IMR-90 (cell line): ENCODE measurements at regions not wholly inside any gene's neighbourhood (a gene's known extent, or its start where the extent isn't known, plus 50 kb on each side); places are given as distances from the start of the nearest gene placed in this dataset.
A peak's percentile ranks its signal among the peaks of the same experiment; 100 is the strongest.

Source experiments
- ATAC-seq: fragments of 200-7000 bp; cut with Tn5 transposase; 2 replicates; pipeline ENCODE4 v1.9.1; 2020; ENCODE audit warnings: low read depth, mild to moderate bottlenecking, moderate library complexity
- BruUV-seq: library from RNA; stranded (reverse); fragments of 400-500 nt; replicated peaks from 2 replicates; lab custom pipeline; 2021; lab: Mats Ljungman, UMichigan
- CTCF ChIA-PET: fragments of 300-600 bp; formaldehyde crosslinking; extraction: SDS; loops from one replicate; lab custom pipeline; 2021; ENCODE audit warnings: antibody characterized with exemption; lab: Yijun Ruan, JAX
- POLR2A ChIA-PET: fragments of 300-600 bp; sonication (Branson Sonifier 250); formaldehyde crosslinking; loops from one replicate; lab custom pipeline; 2022; ENCODE audit warnings: antibody characterized with exemption; ENCODE audit not compliant: unreplicated experiment; lab: Charles Lee
- DNase-seq: peaks from one replicate; pipeline ENCODE4 v3.0.0; 2013
- H2AFZ ChIP-seq: replicated peaks from 2 replicates; pipeline ENCODE3; 2013; ENCODE audit warnings: low read length, mild to moderate bottlenecking; ENCODE audit not compliant: poor library complexity
- H2AK5ac ChIP-seq: 2 replicates; pipeline ENCODE4 v1.6.1; 2013; ENCODE audit warnings: low read depth, low read length, inconsistent platforms
- H2AK9ac ChIP-seq: replicated peaks from 2 replicates; pipeline ENCODE3; 2013; ENCODE audit warnings: mild to moderate bottlenecking, low read depth, low read length, moderate library complexity; ENCODE audit not compliant: poor library complexity
- H2BK120ac ChIP-seq: 2 replicates; pipeline ENCODE4 v1.6.1; 2013; ENCODE audit warnings: low read depth, low read length, inconsistent platforms
- H2BK15ac ChIP-seq: 3 replicates; pipeline ENCODE4 v1.6.1; 2013; ENCODE audit warnings: low read depth, low read length, inconsistent platforms
- H2BK20ac ChIP-seq: 2 replicates; pipeline ENCODE4 v1.6.1; 2013; ENCODE audit warnings: low read depth, mild to moderate bottlenecking, inconsistent platforms, low read length, moderate library complexity
- H2BK5ac ChIP-seq: 2 replicates; pipeline ENCODE4 v1.6.1; 2013; ENCODE audit warnings: mild to moderate bottlenecking, low read depth, low read length, inconsistent platforms; ENCODE audit not compliant: poor library complexity, severe bottlenecking
- H3K14ac ChIP-seq: replicated peaks from 2 replicates; pipeline ENCODE4 v1.6.1; 2013; ENCODE audit warnings: low read depth, low read length, inconsistent platforms
- H3K18ac ChIP-seq: 2 replicates; pipeline ENCODE4 v1.6.1; 2013; ENCODE audit warnings: low read depth, low read length, control low read depth
- H3K23ac ChIP-seq: 2 replicates; pipeline ENCODE4 v1.6.1; 2013; ENCODE audit warnings: low read depth, low read length, inconsistent platforms
- H3K27ac ChIP-seq: 2 replicates; pipeline ENCODE4 v1.5.1; 2013; ENCODE audit warnings: mild to moderate bottlenecking, control low read depth, low read length; ENCODE audit not compliant: insufficient read depth
- H3K27me3 ChIP-seq: 2 replicates; pipeline ENCODE4 v1.6.1; 2013; ENCODE audit warnings: low read length; ENCODE audit not compliant: control insufficient read depth, insufficient read depth
- H3K36me3 ChIP-seq: 2 replicates; pipeline ENCODE4 v1.6.1; 2013; ENCODE audit warnings: low read length, mixed read lengths; ENCODE audit not compliant: control insufficient read depth, insufficient read depth
- H3K4ac ChIP-seq: 2 replicates; pipeline ENCODE4 v1.6.1; 2013; ENCODE audit warnings: low read depth, low read length, inconsistent platforms
- H3K4me1 ChIP-seq: 2 replicates; pipeline ENCODE4 v1.6.1; 2013; ENCODE audit warnings: low read length, mixed read lengths; ENCODE audit not compliant: control insufficient read depth, insufficient read depth
- H3K4me2 ChIP-seq: 2 replicates; pipeline ENCODE4 v1.6.1; 2013; ENCODE audit warnings: low read depth, mild to moderate bottlenecking, control low read depth, low read length, moderate library complexity
- H3K4me3 ChIP-seq: 2 replicates; pipeline ENCODE4 v1.5.1; 2013; ENCODE audit warnings: low read depth, mild to moderate bottlenecking, control low read depth, low read length, moderate library complexity; ENCODE audit not compliant: insufficient read depth
- H3K56ac ChIP-seq: 2 replicates; pipeline ENCODE4 v1.6.1; 2013; ENCODE audit warnings: low read length, inconsistent platforms; ENCODE audit not compliant: insufficient read depth; ENCODE audit errors: extremely low read depth
- H3K79me1 ChIP-seq, 2 experiments: 2 replicates each; pipeline ENCODE4 v1.6.1; 2013; ENCODE audit warnings: low read length in 2 of 2, inconsistent platforms in 1 of 2, low read depth in 1 of 2
- H3K9ac ChIP-seq: 2 replicates; pipeline ENCODE4 v1.6.1; 2013; ENCODE audit warnings: low read depth, low read length, control low read depth
- H3K9me1 ChIP-seq: 2 replicates; pipeline ENCODE4 v1.6.1; 2013; ENCODE audit warnings: low read length, inconsistent platforms; ENCODE audit not compliant: insufficient read depth
- H3K9me3 ChIP-seq: 2 replicates; pipeline ENCODE4 v1.6.1; 2013; ENCODE audit warnings: low read length; ENCODE audit not compliant: control insufficient read depth, insufficient read depth
- H4K20me1 ChIP-seq: 2 replicates; pipeline ENCODE4 v1.6.1; 2013; ENCODE audit warnings: low read length, inconsistent platforms; ENCODE audit not compliant: insufficient read depth
- H4K5ac ChIP-seq: 2 replicates; pipeline ENCODE4 v1.6.1; 2013; ENCODE audit warnings: mild to moderate bottlenecking, low read depth, low read length, control low read depth
- H4K8ac ChIP-seq, 2 experiments: 2 replicates each; pipeline ENCODE4 v1.6.1; 2013; ENCODE audit warnings: low read depth in 2 of 2, low read length in 2 of 2, control low read depth in 1 of 2, inconsistent platforms in 1 of 2
- H4K91ac ChIP-seq: 2 replicates; pipeline ENCODE4 v1.6.1; 2013; ENCODE audit warnings: low read depth, low read length, inconsistent platforms; ENCODE audit not compliant: insufficient read depth
- BHLHE40 ChIP-seq: fragments of 150-350 bp; IDR thresholded peaks from 2 replicates; pipeline ENCODE4 v1.6.1; 2016; ENCODE audit warnings: mild to moderate bottlenecking, low read depth, low read length
- CEBPB ChIP-seq: IDR thresholded peaks from 2 replicates; pipeline ENCODE4 v1.6.1; 2012; ENCODE audit warnings: low read depth, low read length, improper control_type of control experiment
- CHD1 ChIP-seq: IDR thresholded peaks from 2 replicates; pipeline ENCODE4 v1.6.1; 2012; ENCODE audit warnings: low read depth, low read length, improper control_type of control experiment
- CTCF ChIP-seq: conservative IDR thresholded peaks from 2 replicates; pipeline ENCODE4 v1.5.1; 2012; ENCODE audit warnings: mild to moderate bottlenecking, low read depth, low read length, improper control_type of control experiment
- ELK1 ChIP-seq: fragments of 150-350 bp; IDR thresholded peaks from 2 replicates; pipeline ENCODE4 v1.6.1; 2016; ENCODE audit warnings: low read depth, mild to moderate bottlenecking, low read length, moderate library complexity, borderline replicate concordance
- FOS ChIP-seq: fragments of 150-350 bp; IDR thresholded peaks from 2 replicates; pipeline ENCODE4 v1.6.1; 2016; ENCODE audit warnings: low read depth, low read length
- MAFK ChIP-seq: IDR thresholded peaks from 2 replicates; pipeline ENCODE4 v1.6.1; 2012; ENCODE audit warnings: low read depth, low read length, improper control_type of control experiment
- MAZ ChIP-seq: IDR thresholded peaks from 2 replicates; pipeline ENCODE4 v1.6.1; 2012; ENCODE audit warnings: low read depth, mild to moderate bottlenecking, low read length, improper control_type of control experiment, moderate library complexity, borderline replicate concordance
- MXI1 ChIP-seq: IDR thresholded peaks from 2 replicates; pipeline ENCODE4 v1.6.1; 2012; ENCODE audit warnings: low read depth, mild to moderate bottlenecking, low read length, moderate library complexity, borderline replicate concordance
- NFE2L2 ChIP-seq: fragments of 150-350 bp; IDR thresholded peaks from 2 replicates; pipeline ENCODE4 v1.6.1; 2016; ENCODE audit warnings: low read depth, mild to moderate bottlenecking, low read length
- POLR2A ChIP-seq: IDR thresholded peaks from 2 replicates; pipeline ENCODE4 v1.6.1; 2012; ENCODE audit warnings: mild to moderate bottlenecking, low read depth, low read length
- RAD21 ChIP-seq: IDR thresholded peaks from 2 replicates; pipeline ENCODE4 v1.6.1; 2012; ENCODE audit warnings: low read length, improper control_type of control experiment
- RCOR1 ChIP-seq: IDR thresholded peaks from 2 replicates; pipeline ENCODE4 v1.6.1; 2012; ENCODE audit warnings: mild to moderate bottlenecking, low read length, improper control_type of control experiment; ENCODE audit not compliant: insufficient replicate concordance
- RFX5 ChIP-seq: IDR thresholded peaks from 2 replicates; pipeline ENCODE4 v1.8.0; 2012; ENCODE audit warnings: low read depth, mild to moderate bottlenecking, low read length, moderate library complexity
- SMC3 ChIP-seq: fragments of 150-350 bp; IDR thresholded peaks from 2 replicates; pipeline ENCODE4 v1.6.1; 2016; ENCODE audit warnings: low read depth, mild to moderate bottlenecking, antibody characterized with exemption, low read length, moderate library complexity
- USF2 ChIP-seq: fragments of 150-350 bp; IDR thresholded peaks from 2 replicates; pipeline ENCODE4 v1.6.1; 2017; ENCODE audit warnings: mild to moderate bottlenecking, antibody characterized with exemption, low read length, low read depth
- WGBS, 2 experiments: methylation state at CpG; one replicate each; pipeline versions ENCODE4 v1.1.5 to v1.1.7; 2013; ENCODE audit warnings: missing lambda C conversion rate in 2 of 2; ENCODE audit not compliant: insufficient read length in 1 of 2; ENCODE audit errors: extremely low coverage in 2 of 2; 5-methylcytosine and 5-hydroxymethylcytosine counted together
- dilution Hi-C: fragments of 300-500 bp; cut with HindIII; formaldehyde crosslinking; loops from one replicate; pipeline ENCODE4 v1.14.3; 2018; ENCODE audit warnings: low sequenced_read_pairs; ENCODE audit not compliant: unreplicated experiment
- in situ Hi-C: fragments of 300-500 bp; cut with MboI; formaldehyde crosslinking; loops from 3 replicates; pipeline ENCODE4 v1.14.3; 2019; ENCODE audit warnings: low sequenced_read_pairs, inconsistent platforms, mixed read lengths
- intact Hi-C: fragments of 100-400 bp; cut with micrococcal nuclease; formaldehyde crosslinking; loops from 2 replicates; pipeline ENCODE4 v1.10.0; 2022

- H4K91ac ChIP-seq: no peak overlapping the region
- H4K20me1 ChIP-seq: no peaks in the 10 kb centered on the region
- peaks cover 10% of the 10 kb centered on the region for H3K27me3 ChIP-seq
- no peak overlapping the region for H2BK20ac ChIP-seq
- ATAC-seq (no peak), DNase-seq (no peak)
- H3K9ac ChIP-seq: no peak overlapping the region
- no TSS peak for BruUV-seq
- WGBS, 2 experiments: no CpG with 5 or more reads among the region's 3 CpGs
- H3K4ac ChIP-seq: no peak overlapping the region
- H3K9me1 ChIP-seq: 0 out of 2 replicates have a peak, but pooled peaks cover 4% of the 10 kb centered on the region
- H2AK9ac ChIP-seq: no peak overlapping the region
- ChIA-PET POLR2A (no interaction called here), CTCF (no interaction called here)
- no peak overlapping the region for H2BK120ac ChIP-seq
- no peak overlapping the region for H3K14ac ChIP-seq
- peak overlapping the region; percentile 52; the same call in 1 of the 2 replicates for H3K27ac ChIP-seq
- no peaks in the 10 kb centered on the region for H3K36me3 ChIP-seq
- H4K8ac ChIP-seq: no peak overlapping the region
- no peak overlapping the region for H2AFZ ChIP-seq
- dilution Hi-C loops (loop anchor here (25.0 kb wide), 1 partner anchor 251 kb away; no protein-coding TSS in a partner anchor), intact Hi-C loops (no loop called here), in situ Hi-C loops (no loop called here)
- no peak overlapping the region for H2BK15ac ChIP-seq
- no peak overlapping the region; the same call in 1 of the 2 replicates for H2AK5ac ChIP-seq
- H3K4me3 ChIP-seq: no peak overlapping the region
- TF ChIP-seq RAD21 (no peak), FOS (no peak), CTCF (no peak), USF2 (no peak), CHD1 (no peak), POLR2A (no peak), RCOR1 (no peak), SMC3 (no peak), MAZ (no peak), RFX5 (no peak), BHLHE40 (no peak), NFE2L2 (no peak), CEBPB (no peak), MAFK (no peak), MXI1 (no peak), ELK1 (no peak)
- peak overlapping the region; percentile 82; the same call in 1 of the 2 replicates for H3K18ac ChIP-seq
- peak overlapping the region; percentile 51; the same call in 1 of the 2 replicates for H4K5ac ChIP-seq
- H3K56ac ChIP-seq: no peak overlapping the region
- no peak overlapping the region for H2BK5ac ChIP-seq
- H3K4me2 ChIP-seq: no peak overlapping the region
- peaks cover 9% of the 10 kb centered on the region for H3K4me1 ChIP-seq
- H3K23ac ChIP-seq: no peak overlapping the region
- H3K79me1 ChIP-seq: no peaks in the 10 kb centered on the region
- no peaks in the 10 kb centered on the region for H3K9me3 ChIP-seq
Observed at GRCh38 chr3:69686056-69686455, 53.2 kb upstream of the MITF start.
